ENCODE measurements at regions not wholly inside any gene's neighbourhood (a gene's known extent, or its start where the extent isn't known, plus 50 kb on each side); places are given as distances from the start of the nearest gene placed in this dataset.

DNA sequence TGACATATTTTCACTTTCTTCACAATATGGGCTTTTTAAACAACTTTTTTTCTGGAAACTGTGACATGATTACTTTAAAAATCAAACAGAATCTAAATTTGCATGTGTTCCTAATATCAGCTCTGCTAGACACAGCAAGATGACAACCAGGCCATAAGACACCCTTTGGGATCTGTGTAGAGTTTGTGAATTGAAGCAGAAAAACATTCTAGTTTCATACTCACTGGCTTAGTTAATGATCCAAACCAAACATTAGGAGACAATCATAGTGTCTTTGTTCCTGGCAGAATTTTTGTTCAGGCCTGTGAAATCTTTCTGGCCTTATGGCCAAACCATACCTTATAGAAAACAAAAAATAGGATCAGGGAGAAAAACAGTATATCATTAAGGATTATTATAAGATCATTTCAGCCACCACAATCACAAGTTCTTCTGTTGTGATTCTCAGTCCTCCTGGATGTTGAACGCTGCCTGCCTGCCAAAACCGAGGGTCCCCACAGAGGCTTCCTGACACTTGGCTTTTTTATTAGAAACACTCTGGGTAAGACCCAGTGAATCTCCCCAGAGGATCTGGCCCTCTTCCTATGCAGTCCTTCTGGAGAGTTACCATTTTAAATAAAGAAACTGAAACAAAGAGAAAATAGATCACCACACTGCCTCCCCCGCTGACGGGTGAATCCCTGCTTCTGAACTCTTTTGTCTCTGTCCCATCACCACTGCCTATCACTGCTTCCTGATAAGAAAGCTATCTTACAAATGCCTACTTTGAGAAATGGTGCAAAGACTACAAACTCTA is 79.2 kb upstream of the PPP1R3C start:
- H3K9me3 ChIP-seq = no peaks in the 10 kb centered on the region
- no peak for DNase-seq (ENCODE audit: extremely low spot score)
- TF ChIP-seq, protein P1, sequence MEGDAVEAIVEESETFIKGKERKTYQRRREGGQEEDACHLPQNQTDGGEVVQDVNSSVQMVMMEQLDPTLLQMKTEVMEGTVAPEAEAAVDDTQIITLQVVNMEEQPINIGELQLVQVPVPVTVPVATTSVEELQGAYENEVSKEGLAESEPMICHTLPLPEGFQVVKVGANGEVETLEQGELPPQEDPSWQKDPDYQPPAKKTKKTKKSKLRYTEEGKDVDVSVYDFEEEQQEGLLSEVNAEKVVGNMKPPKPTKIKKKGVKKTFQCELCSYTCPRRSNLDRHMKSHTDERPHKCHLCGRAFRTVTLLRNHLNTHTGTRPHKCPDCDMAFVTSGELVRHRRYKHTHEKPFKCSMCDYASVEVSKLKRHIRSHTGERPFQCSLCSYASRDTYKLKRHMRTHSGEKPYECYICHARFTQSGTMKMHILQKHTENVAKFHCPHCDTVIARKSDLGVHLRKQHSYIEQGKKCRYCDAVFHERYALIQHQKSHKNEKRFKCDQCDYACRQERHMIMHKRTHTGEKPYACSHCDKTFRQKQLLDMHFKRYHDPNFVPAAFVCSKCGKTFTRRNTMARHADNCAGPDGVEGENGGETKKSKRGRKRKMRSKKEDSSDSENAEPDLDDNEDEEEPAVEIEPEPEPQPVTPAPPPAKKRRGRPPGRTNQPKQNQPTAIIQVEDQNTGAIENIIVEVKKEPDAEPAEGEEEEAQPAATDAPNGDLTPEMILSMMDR (IDR thresholded peaks at IDR 0.05) = no peak
- TF ChIP-seq POLR2A (IDR thresholded peaks at IDR 0.05; ENCODE audit: low read depth) (no peak), EP300 (IDR thresholded peaks at IDR 0.05) (no peak), POLR2AphosphoS5 (IDR thresholded peaks at IDR 0.05) (no peak)
- no peaks in the 10 kb centered on the region for H3K36me3 ChIP-seq
- H3K4me3 ChIP-seq = peak overlapping the region in 2 of 4 donors; percentile 8 to 19
- H3K27me3 ChIP-seq = no peaks in the 10 kb centered on the region
- peaks cover 0 to 32% (median 26%) of the 10 kb centered on the region in 4 donors for H3K4me1 ChIP-seq
- peak overlapping the region; percentile 47 to 61 (median 58) for H3K27ac ChIP-seq (replicated peaks in 1 of 4)
- intact Hi-C loops (cut with DNase I) = no loop called here
- WGBS = 44% methylated on average over 4 of the region's 4 CpGs

DNA sequence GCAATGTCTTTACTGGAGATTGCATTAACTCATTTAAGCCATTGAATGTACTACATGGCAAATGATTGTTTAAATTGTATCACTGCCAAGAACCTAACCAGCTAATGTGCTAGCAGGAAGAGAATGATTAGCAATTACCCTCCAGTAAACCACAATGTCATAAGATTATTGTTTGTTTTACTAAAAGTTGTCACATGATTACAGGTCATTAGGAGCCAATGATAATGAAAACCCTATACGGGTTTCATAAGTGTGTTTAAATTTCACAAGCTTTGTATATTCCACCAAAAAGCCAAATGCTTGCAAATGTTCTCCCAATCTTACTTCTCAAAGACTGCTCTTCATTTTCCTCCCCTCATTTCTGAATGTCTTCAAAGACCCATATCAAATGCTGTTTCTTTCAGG is 76.5 kb upstream of the PPP1R3C start:
- WGBS = 23% methylated on average over 1 of the region's 1 CpG
- no peak for DNase-seq (ENCODE audit: extremely low spot score)
- no peak overlapping the region for H3K4me3 ChIP-seq
- peaks cover 0 to 32% (median 26%) of the 10 kb centered on the region in 4 donors for H3K4me1 ChIP-seq
- H3K27me3 ChIP-seq = no peaks in the 10 kb centered on the region
- no peak overlapping the region for H3K27ac ChIP-seq (replicated peaks in 1 of 4)
- H3K9me3 ChIP-seq = no peaks in the 10 kb centered on the region
- no peaks in the 10 kb centered on the region for H3K36me3 ChIP-seq
- intact Hi-C loops (cut with DNase I) = no loop called here
- TF ChIP-seq POLR2AphosphoS5 (IDR thresholded peaks at IDR 0.05) = no peak
- no peak for TF ChIP-seq EP300 (IDR thresholded peaks at IDR 0.05)
- TF ChIP-seq, protein P1 (IDR thresholded peaks at IDR 0.05) = no peak
- TF ChIP-seq POLR2A (IDR thresholded peaks at IDR 0.05; ENCODE audit: low read depth) = no peak

DNA sequence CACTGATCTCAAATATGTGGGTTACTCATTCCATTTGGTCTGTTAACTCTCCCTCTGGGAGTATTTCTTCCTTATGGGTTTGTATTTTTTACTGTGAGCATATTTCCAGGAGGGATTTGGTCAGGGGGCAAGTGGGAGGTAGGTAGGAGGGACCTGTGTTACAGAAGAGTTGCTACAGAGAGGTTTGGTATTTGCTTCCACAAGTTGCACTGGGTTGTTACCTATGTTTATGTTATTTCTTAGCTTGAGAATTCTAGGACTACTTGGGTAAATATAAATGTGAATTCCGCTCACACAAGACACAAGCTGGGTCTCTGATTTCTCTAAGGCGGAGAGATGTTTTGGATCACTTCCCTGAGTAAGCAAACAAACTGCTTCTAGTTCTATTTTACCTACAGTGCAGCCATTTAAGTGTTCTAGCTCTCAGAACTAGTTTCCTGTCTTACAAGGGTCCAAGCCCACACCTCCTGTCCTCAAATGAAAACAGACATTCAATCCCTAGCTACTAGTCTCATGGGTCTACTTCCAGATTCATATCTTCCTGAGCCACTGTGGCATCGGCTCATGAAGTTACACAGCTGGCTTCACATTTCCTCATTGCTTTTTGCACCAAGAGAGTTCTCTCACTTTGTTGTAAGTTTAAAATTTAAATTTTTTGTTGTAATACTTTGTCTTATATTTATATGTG is 75.4 kb upstream of the PPP1R3C start:
- H3K27me3 ChIP-seq = no peaks in the 10 kb centered on the region
- 86% methylated on average over 3 of the region's 3 CpGs for WGBS
- no peaks in the 10 kb centered on the region for H3K36me3 ChIP-seq
- no peak overlapping the region for H3K27ac ChIP-seq (replicated peaks in 1 of 4)
- no peaks in the 10 kb centered on the region for H3K9me3 ChIP-seq
- no peak overlapping the region for H3K4me3 ChIP-seq
- H3K4me1 ChIP-seq = peaks cover 0 to 32% (median 26%) of the 10 kb centered on the region in 4 donors
- TF ChIP-seq, protein P1 (IDR thresholded peaks at IDR 0.05) = no peak
- TF ChIP-seq EP300 (IDR thresholded peaks at IDR 0.05) (no peak), POLR2AphosphoS5 (IDR thresholded peaks at IDR 0.05) (no peak), POLR2A (IDR thresholded peaks at IDR 0.05; ENCODE audit: low read depth) (no peak)
- no peak for DNase-seq (ENCODE audit: extremely low spot score)
- intact Hi-C loops (cut with DNase I) = no loop called here

DNA sequence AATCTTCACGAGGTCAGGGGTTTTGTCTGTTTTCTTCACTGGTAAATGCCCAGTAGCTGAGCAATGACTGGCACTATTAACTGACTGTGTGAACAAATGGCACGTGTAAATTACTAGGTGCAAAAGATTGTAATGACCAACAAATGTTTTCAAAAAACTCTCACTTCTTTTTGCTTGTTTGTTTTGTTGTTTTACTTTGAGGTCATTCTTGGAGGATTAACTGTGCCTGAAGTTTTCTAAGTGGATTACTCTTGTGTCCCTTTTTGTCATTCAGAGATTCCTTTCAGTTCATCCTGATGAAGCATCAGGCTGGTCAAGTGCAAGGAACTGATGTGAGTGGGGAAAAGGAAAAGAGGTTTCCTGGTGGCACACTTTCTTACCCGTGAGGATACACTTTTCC is 74.4 kb upstream of the PPP1R3C start:
- WGBS = 77% methylated on average over 3 of the region's 3 CpGs
- no peak overlapping the region for H3K27ac ChIP-seq (replicated peaks in 1 of 4)
- H3K4me1 ChIP-seq = peaks cover 0 to 25% (median 21%) of the 10 kb centered on the region in 4 donors
- H3K36me3 ChIP-seq = no peaks in the 10 kb centered on the region
- TF ChIP-seq POLR2A (IDR thresholded peaks at IDR 0.05; ENCODE audit: low read depth) (no peak), EP300 (IDR thresholded peaks at IDR 0.05) (no peak), POLR2AphosphoS5 (IDR thresholded peaks at IDR 0.05) (no peak)
- TF ChIP-seq, protein P1 (IDR thresholded peaks at IDR 0.05) = no peak
- no peak overlapping the region for H3K4me3 ChIP-seq
- H3K9me3 ChIP-seq = no peaks in the 10 kb centered on the region
- no peak for DNase-seq (ENCODE audit: extremely low spot score)
- no peaks in the 10 kb centered on the region for H3K27me3 ChIP-seq
- intact Hi-C loops (cut with DNase I) = no loop called here
